ENCODE measurements at regions not wholly inside any gene's neighbourhood (a gene's known extent, or its start where the extent isn't known, plus 50 kb on each side); places are given as distances from the start of the nearest gene placed in this dataset.

DNA sequence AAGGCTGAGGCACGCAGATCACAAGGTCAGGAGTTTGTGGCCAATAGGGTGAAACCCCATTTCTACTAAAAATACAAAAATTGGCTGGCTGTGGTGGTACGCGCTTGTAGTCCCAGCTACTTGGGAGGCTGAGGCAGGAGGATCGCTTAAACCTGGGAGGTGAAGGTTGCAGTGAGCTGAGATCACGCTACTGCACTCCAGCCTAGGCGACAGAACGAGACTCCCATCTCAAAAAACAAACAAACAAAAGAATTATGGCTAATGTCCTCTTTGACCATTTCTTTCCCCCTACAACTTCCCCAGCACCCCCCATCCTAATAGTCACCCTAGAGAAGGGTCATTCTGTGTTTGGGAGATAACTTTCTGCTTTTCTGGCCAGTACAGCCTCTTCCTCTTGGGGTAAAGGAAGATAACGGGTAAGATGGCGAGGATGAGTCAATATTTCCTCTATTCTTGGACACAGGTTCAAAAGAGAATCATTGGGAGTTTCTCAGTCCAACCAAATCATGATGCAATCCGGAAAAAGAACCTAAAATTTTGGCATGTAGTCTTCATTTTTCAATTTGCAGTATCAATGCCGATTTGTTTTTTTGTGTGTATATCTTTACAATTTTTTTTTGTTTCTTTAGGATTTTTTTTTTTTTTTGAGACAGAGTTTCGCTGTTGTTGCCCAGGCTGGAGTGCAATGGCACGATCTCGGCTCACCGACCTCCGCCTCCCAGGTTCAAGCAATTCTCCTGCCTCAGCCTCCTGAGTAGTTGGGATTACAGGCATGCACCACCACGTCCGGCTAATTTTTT, 107.6 kb upstream of the MED13 start:
- H3K9me3 ChIP-seq (ENCODE audit: insufficient read depth, low read length): no peaks in the 10 kb centered on the region
- DNase-seq (ENCODE audit: low read depth, low spot score): no peak
- no peak overlapping the region for H3K4me3 ChIP-seq (ENCODE audit: insufficient read length, low read depth)
- H3K36me3 ChIP-seq (ENCODE audit: insufficient read depth, insufficient read length, low read length): no peaks in the 10 kb centered on the region
- TF ChIP-seq YY1 (IDR thresholded peaks at IDR 0.05; ENCODE audit: insufficient read depth, insufficient read length) (no peak), SUZ12 (IDR thresholded peaks at IDR 0.05; ENCODE audit: extremely low read depth, insufficient read depth, insufficient read length) (no peak), ZNF274 (IDR thresholded peaks at IDR 0.05; ENCODE audit: low read depth, low read length) (no peak)
- H3K9ac ChIP-seq (ENCODE audit: insufficient read length, low read depth): no peak overlapping the region
- H3K4me1 ChIP-seq (ENCODE audit: insufficient read depth, insufficient read length): no peaks in the 10 kb centered on the region
- H3K27me3 ChIP-seq (ENCODE audit: insufficient read depth, insufficient read length): no peaks in the 10 kb centered on the region

DNA sequence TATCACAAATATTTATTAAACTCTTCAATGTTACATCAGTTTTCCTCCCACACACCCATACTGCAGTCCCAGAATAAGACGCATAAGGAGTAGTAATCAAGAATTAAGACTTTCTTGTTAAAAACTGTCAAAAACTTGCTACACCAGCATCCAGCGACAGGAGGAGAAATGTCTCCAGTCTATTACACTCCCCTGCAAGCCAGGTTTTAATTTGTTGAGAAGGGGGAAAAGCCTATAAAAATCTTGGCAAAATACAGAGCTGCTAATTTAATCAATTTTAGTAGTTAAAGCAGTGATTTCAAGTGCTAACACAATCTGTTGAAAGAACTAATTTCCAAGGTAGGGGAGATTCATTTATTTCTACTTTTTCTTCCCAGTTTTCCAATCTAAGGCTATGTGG, 102.0 kb upstream of the MED13 start:
- no peaks in the 10 kb centered on the region for H3K36me3 ChIP-seq (ENCODE audit: insufficient read depth, insufficient read length, low read length)
- H3K27me3 ChIP-seq (ENCODE audit: insufficient read depth, insufficient read length): no peaks in the 10 kb centered on the region
- TF ChIP-seq ZNF274 (IDR thresholded peaks at IDR 0.05; ENCODE audit: low read depth, low read length): no peak
- H3K9ac ChIP-seq (ENCODE audit: insufficient read length, low read depth): no peak overlapping the region
- no peak for DNase-seq (ENCODE audit: low read depth, low spot score)
- no peak overlapping the region for H3K4me3 ChIP-seq (ENCODE audit: insufficient read length, low read depth)
- H3K4me1 ChIP-seq (ENCODE audit: insufficient read depth, insufficient read length): no peaks in the 10 kb centered on the region
- H3K9me3 ChIP-seq (ENCODE audit: insufficient read depth, low read length): no peaks in the 10 kb centered on the region

DNA sequence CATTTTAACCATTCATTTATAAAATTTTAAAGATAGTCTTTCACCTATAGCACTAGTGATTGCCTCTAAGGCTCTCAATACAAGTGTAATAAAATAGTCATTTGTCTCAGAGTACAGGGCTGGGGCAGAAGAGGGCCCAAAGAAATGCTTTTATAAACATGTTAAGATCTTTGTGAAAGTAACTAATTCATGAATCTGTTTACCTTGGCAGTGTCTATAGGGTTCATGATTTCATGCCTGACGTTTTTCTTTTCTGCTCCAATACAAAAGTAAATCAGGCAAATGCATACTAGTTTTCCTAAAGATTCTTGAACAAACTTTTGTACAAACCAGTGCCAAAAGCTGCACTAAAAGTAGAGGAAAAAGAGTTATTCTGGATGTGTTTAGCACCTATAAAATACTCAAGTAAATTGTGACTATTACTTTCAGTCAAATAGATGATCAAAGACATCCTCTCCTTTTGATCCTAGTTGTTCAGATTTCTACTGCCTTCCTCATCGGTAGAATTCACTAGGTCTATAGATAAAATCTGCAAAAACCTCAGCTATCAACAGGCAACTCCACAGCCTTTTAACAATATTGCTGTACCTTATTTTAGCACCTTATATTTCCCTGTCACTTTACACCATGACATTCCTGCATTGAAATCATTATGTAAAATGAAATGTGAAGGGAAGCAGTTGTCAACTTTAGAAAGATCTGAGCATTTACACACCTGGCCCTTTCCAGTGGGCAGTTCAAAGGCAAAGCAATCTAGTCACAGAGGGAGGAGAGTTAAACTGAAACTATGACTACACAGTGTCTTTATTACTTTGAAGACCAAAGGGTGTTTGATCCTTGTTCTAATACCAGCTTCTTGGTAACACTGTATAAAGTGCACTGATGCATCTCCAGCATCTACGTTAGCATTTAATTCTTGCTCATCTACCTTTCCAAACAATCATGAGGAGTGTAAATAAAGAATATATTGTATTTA, 100.0 kb upstream of the MED13 start:
- Histone ChIP-seq H3K4me3 (ENCODE audit: insufficient read length, low read depth) (no peak overlapping the region), H3K9me3 (ENCODE audit: insufficient read depth, low read length) (no peaks in the 10 kb centered on the region), H3K27me3 (ENCODE audit: insufficient read depth, insufficient read length) (no peaks in the 10 kb centered on the region), H3K4me1 (ENCODE audit: insufficient read depth, insufficient read length) (no peaks in the 10 kb centered on the region), H3K9ac (ENCODE audit: insufficient read length, low read depth) (no peak overlapping the region), H3K36me3 (ENCODE audit: insufficient read depth, insufficient read length, low read length) (no peaks in the 10 kb centered on the region)
- TF ChIP-seq SUZ12 (IDR thresholded peaks at IDR 0.05; ENCODE audit: extremely low read depth, insufficient read depth, insufficient read length) (no peak), YY1 (IDR thresholded peaks at IDR 0.05; ENCODE audit: insufficient read depth, insufficient read length) (no peak), ZNF274 (IDR thresholded peaks at IDR 0.05; ENCODE audit: low read depth, low read length) (no peak)
- no peak for DNase-seq (ENCODE audit: low read depth, low spot score)

DNA sequence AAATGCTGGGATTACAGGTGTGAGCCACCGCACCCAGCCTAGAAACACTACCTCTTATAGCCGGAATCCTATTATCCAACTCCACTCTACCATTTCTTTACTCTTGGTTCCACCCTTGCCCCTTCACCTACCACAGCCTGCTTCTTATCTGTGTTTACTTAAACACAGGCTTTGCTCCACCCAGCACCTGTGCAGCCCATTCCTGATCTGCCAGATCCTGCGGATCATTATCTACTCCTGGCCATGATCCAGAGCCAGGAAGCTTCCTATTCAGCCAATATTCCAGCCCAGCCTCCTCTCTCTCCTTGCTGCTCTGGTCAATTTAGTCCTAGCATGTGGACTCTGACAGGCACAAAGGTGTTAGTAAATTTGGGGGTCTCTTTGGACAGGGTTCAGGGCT, 98.8 kb upstream of the MED13 start:
- Histone ChIP-seq H3K4me3 (ENCODE audit: insufficient read length, low read depth) (no peak overlapping the region), H3K36me3 (ENCODE audit: insufficient read depth, insufficient read length, low read length) (no peaks in the 10 kb centered on the region), H3K9ac (ENCODE audit: insufficient read length, low read depth) (no peak overlapping the region), H3K4me1 (ENCODE audit: insufficient read depth, insufficient read length) (no peaks in the 10 kb centered on the region), H3K27me3 (ENCODE audit: insufficient read depth, insufficient read length) (no peaks in the 10 kb centered on the region), H3K9me3 (ENCODE audit: insufficient read depth, low read length) (no peaks in the 10 kb centered on the region)
- no peak for TF ChIP-seq ZNF274 (IDR thresholded peaks at IDR 0.05; ENCODE audit: low read depth, low read length)
- no peak for TF ChIP-seq YY1 (IDR thresholded peaks at IDR 0.05; ENCODE audit: insufficient read depth, insufficient read length)
- no peak for TF ChIP-seq SUZ12 (IDR thresholded peaks at IDR 0.05; ENCODE audit: extremely low read depth, insufficient read depth, insufficient read length)
- DNase-seq (ENCODE audit: low read depth, low spot score): no peak

DNA sequence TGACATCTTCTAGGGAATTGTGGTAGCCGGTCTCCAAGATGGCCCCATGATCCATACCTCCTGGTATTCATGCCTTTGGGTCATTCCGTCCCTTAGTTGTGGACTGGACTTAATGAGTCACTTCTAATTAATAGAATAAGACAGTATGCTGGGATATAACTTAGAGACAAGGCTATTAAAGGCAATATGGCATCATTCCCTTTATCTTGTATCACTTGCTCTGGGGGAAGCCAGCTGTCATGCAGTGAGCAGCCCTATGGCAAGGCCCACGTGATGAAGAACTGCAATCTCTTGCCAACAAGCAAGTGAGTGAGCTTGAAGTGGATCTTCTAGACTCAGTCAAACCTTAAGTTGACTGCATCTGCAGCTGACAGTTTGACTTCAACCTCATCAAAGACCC, 97.8 kb upstream of the MED13 start:
- H3K4me1 ChIP-seq (ENCODE audit: insufficient read depth, insufficient read length): no peaks in the 10 kb centered on the region
- no peaks in the 10 kb centered on the region for H3K9me3 ChIP-seq (ENCODE audit: insufficient read depth, low read length)
- TF ChIP-seq ZNF274 (IDR thresholded peaks at IDR 0.05; ENCODE audit: low read depth, low read length) (no peak), SUZ12 (IDR thresholded peaks at IDR 0.05; ENCODE audit: extremely low read depth, insufficient read depth, insufficient read length) (no peak), YY1 (IDR thresholded peaks at IDR 0.05; ENCODE audit: insufficient read depth, insufficient read length) (no peak)
- no peaks in the 10 kb centered on the region for H3K36me3 ChIP-seq (ENCODE audit: insufficient read depth, insufficient read length, low read length)
- H3K4me3 ChIP-seq (ENCODE audit: insufficient read length, low read depth): no peak overlapping the region
- no peak overlapping the region for H3K9ac ChIP-seq (ENCODE audit: insufficient read length, low read depth)
- no peaks in the 10 kb centered on the region for H3K27me3 ChIP-seq (ENCODE audit: insufficient read depth, insufficient read length)
- no peak for DNase-seq (ENCODE audit: low read depth, low spot score)

DNA sequence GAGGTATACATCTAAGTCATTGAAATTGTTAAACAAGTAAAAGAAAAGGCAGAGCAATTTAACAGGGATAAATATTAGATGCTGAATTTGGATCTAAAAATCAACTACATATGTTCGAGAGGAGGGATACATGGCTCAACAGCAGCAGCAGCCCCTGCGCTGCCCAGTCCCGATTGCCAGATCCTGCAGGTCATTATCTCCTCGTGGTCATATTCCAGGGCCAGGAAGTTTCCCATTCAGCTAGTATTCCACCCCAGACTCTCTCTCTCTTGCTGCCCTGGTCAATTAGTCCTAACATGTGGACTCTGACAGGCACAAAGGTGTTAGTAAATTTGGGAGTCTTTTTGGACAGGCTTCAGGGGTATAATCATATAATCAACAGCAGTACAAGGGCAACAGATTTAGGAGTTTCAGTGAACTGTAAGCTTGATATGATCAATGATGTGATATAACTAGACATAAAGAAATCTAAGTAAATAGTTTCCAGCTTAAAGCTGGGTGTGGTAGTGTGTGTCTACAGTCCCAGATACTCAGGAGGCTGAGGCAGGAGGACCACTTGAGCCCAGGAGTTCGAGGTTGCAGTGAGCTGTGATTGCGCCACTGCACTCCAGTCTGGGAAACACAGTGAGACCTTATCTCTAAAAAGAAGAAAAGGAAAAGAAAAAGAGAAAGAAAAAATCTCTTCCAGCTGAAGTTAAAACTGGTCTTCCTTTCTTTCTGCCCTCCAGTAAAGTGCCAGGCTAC, 96.5 kb upstream of the MED13 start:
- no peak for DNase-seq (ENCODE audit: low read depth, low spot score)
- no peak overlapping the region for H3K9ac ChIP-seq (ENCODE audit: insufficient read length, low read depth)

More for the DNA sequence above, 96.5 kb upstream of the MED13 start:
- Histone ChIP-seq H3K27me3 (ENCODE audit: insufficient read depth, insufficient read length) (no peaks in the 10 kb centered on the region), H3K36me3 (ENCODE audit: insufficient read depth, insufficient read length, low read length) (no peaks in the 10 kb centered on the region), H3K4me1 (ENCODE audit: insufficient read depth, insufficient read length) (no peaks in the 10 kb centered on the region), H3K4me3 (ENCODE audit: insufficient read length, low read depth) (no peak overlapping the region), H3K9me3 (ENCODE audit: insufficient read depth, low read length) (no peaks in the 10 kb centered on the region)
- TF ChIP-seq ZNF274 (IDR thresholded peaks at IDR 0.05; ENCODE audit: low read depth, low read length) (no peak), YY1 (IDR thresholded peaks at IDR 0.05; ENCODE audit: insufficient read depth, insufficient read length) (no peak), SUZ12 (IDR thresholded peaks at IDR 0.05; ENCODE audit: extremely low read depth, insufficient read depth, insufficient read length) (no peak)
